HG03097 (cell line): ENCODE measurements at regions not wholly inside any gene's neighbourhood (a gene's known extent, or its start where the extent isn't known, plus 50 kb on each side); places are given as distances from the start of the nearest gene placed in this dataset.
"Not testable (repeated sequence)": the region's sequence is repeated elsewhere in the genome, so short reads cannot be mapped to it uniquely, and the experiment has no call there.

Experiments
- ATAC-seq: cut with Tn5 transposase; IDR thresholded peaks from one replicate; pipeline ENCODE4 v1.9.1; 2021; ENCODE audit not compliant: unreplicated experiment, low FRiP score

- no peak for ATAC-seq
Observed at GRCh38 chr4:125003840-125004239, 291.3 kb upstream of the ANKRD50 start.

- ATAC-seq = no peak
Observed at GRCh38 chr4:124997991-124998390, 285.5 kb upstream of the ANKRD50 start.

- no peak for ATAC-seq
Observed at GRCh38 chr4:124997124-124997523, 284.6 kb upstream of the ANKRD50 start.

GRCh38 chr4:124993838-124994237 lies 281.3 kb upstream of the ANKRD50 start:
- no peak for ATAC-seq

GRCh38 chr4:124990398-124990797 lies 277.9 kb upstream of the ANKRD50 start:
- ATAC-seq = no peak

GRCh38 chr4:124980276-124980752 lies 267.8 kb upstream of the ANKRD50 start:
- ATAC-seq = no peak

GRCh38 chr4:124978536-124978935 lies 266.0 kb upstream of the ANKRD50 start:
- ATAC-seq = not testable (repeated sequence)

GRCh38 chr4:124977045-124977444 lies 264.5 kb upstream of the ANKRD50 start:
- no peak for ATAC-seq

- ATAC-seq = no peak
Observed at GRCh38 chr4:124974152-124974551, 261.6 kb upstream of the ANKRD50 start.

GRCh38 chr4:124973716-124974115 lies 261.2 kb upstream of the ANKRD50 start:
- no peak for ATAC-seq

GRCh38 chr4:124970011-124970410 lies 257.5 kb upstream of the ANKRD50 start:
- no peak for ATAC-seq

- ATAC-seq = no peak
Observed at GRCh38 chr4:124965497-124965891, 253.0 kb upstream of the ANKRD50 start.

GRCh38 chr4:124964852-124965496 lies 252.4 kb upstream of the ANKRD50 start:
- no peak for ATAC-seq

- ATAC-seq = no peak
Observed at GRCh38 chr4:124964251-124964650, 251.7 kb upstream of the ANKRD50 start.

- no peak for ATAC-seq
Observed at GRCh38 chr4:124961138-124961750, 248.7 kb upstream of the ANKRD50 start.

- no peak for ATAC-seq
Observed at GRCh38 chr4:124958847-124959246, 246.3 kb upstream of the ANKRD50 start.

GRCh38 chr4:124955476-124955875 lies 242.9 kb upstream of the ANKRD50 start:
- no peak for ATAC-seq

- ATAC-seq = no peak
Observed at GRCh38 chr4:124954046-124954445, 241.5 kb upstream of the ANKRD50 start.

- no peak for ATAC-seq
Observed at GRCh38 chr4:124953486-124953885, 241.0 kb upstream of the ANKRD50 start.

- ATAC-seq = no peak
Observed at GRCh38 chr4:124953061-124953460, 240.5 kb upstream of the ANKRD50 start.

- ATAC-seq = no peak
Observed at GRCh38 chr4:124952601-124953000, 240.1 kb upstream of the ANKRD50 start.

GRCh38 chr4:124948976-124949597 lies 236.6 kb upstream of the ANKRD50 start:
- no peak for ATAC-seq
